ENCODE measurements at regions not wholly inside any gene's neighbourhood (a gene's known extent, or its start where the extent isn't known, plus 50 kb on each side); places are given as distances from the start of the nearest gene placed in this dataset.

DNA sequence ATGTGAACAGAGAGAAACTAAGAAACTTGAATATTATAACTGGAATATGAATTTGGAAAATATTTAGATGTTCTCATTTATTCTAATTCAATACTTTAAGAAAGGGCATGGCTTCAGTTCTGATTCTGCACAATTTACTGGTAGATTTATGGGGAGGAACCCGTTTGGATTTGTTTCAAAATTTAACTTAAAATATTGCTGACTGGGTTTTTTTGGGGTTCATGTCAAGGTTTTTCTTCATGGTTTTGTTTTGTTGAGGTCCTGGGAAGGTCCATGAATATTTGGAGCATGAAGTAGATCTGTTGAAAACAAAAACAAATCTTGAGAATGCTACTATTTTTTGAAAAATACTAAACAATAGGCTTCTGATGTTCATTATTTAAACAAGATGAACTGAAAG is 214.7 kb downstream of the PIK3R1 start:
- H3K4me3 Mint-ChIP-seq = no peak overlapping the region
- Histone ChIP-seq H3K36me3 (ENCODE audit: insufficient read depth) (no peaks in the 10 kb centered on the region), H3K27ac (ENCODE audit: low read depth) (no peak overlapping the region), H3K4me2 (no peak overlapping the region), H3F3A (replicated peaks; ENCODE audit: low read depth) (no peaks in the 10 kb centered on the region), H3K4me3 (no peak overlapping the region), H3K9me2 (ENCODE audit: insufficient read depth) (no peaks in the 10 kb centered on the region; the same call in 1 of the 2 replicates), H3K27me3 (ENCODE audit: insufficient read depth) (no peaks in the 10 kb centered on the region), H4K20me1 (replicated peaks; ENCODE audit: insufficient read depth) (no peaks in the 10 kb centered on the region), H3K4me1 (ENCODE audit: insufficient read depth) (no peaks in the 10 kb centered on the region), H3K79me2 (replicated peaks; ENCODE audit: insufficient read depth) (no peaks in the 10 kb centered on the region), H2AFZ (no peak overlapping the region)
- no peaks in the 10 kb centered on the region for H3K4me1 Mint-ChIP-seq
- TF ChIP-seq STAT1 (IDR thresholded peaks at IDR 0.05; ENCODE audit: unreplicated experiment) = no peak
- no peak for TF ChIP-seq ZNF331 (CRISPR knock-in tag; IDR thresholded peaks at IDR 0.05; ENCODE audit: low read depth)
- TF ChIP-seq REST (IDR thresholded peaks at IDR 0.05; ENCODE audit: unreplicated experiment) = no peak
- TF ChIP-seq EZH2 (IDR thresholded peaks at IDR 0.05; ENCODE audit: low read depth, unreplicated experiment) = no peak
- TF ChIP-seq NANOG (IDR thresholded peaks at IDR 0.05; ENCODE audit: borderline replicate concordance) = no peak
- TF ChIP-seq POLR2AphosphoS5 (IDR thresholded peaks at IDR 0.05; ENCODE audit: low read depth) = no peak
- TF ChIP-seq ETS1 (IDR thresholded peaks at IDR 0.05) = no peak
- no peak for TF ChIP-seq ZNF462 (CRISPR knock-in tag; IDR thresholded peaks at IDR 0.05)
- no peak for TF ChIP-seq EZH2phosphoT487 (IDR thresholded peaks at IDR 0.05; ENCODE audit: unreplicated experiment)
- no peak for TF ChIP-seq CTCF (conservative IDR thresholded peaks at IDR 0.05; ENCODE audit: low read depth in 2 of 2)
- TF ChIP-seq ZNF114 (CRISPR knock-in tag; IDR thresholded peaks at IDR 0.05) = no peak
- TF ChIP-seq CREB1 (CRISPR knock-in tag; IDR thresholded peaks at IDR 0.05; ENCODE audit: low read depth) = no peak
- no peak for TF ChIP-seq JUNB (IDR thresholded peaks at IDR 0.05; ENCODE audit: unreplicated experiment)
- no peak for ATAC-seq
- H3K27me3 Mint-ChIP-seq (ENCODE audit: insufficient read depth, low read depth, poor library complexity) = peaks cover 6% of the 10 kb centered on the region
- no peak overlapping the region for H3K27ac Mint-ChIP-seq
- H3K9me3 Mint-ChIP-seq = no peaks in the 10 kb centered on the region; the same call in 2 of the 3 replicates
- no peaks in the 10 kb centered on the region for H3K36me3 Mint-ChIP-seq (ENCODE audit: low read depth)
- no peak for DNase-seq (ENCODE audit: low spot score)

Measured in GM23338 (cell line).